ENCODE measurements at regions not wholly inside any gene's neighbourhood (a gene's known extent, or its start where the extent isn't known, plus 50 kb on each side); places are given as distances from the start of the nearest gene placed in this dataset.

GRCh38 chr13:53105890-53106289, 77.3 kb downstream of the OLFM4 start:
- no peak overlapping the region for H3K4me2 ChIP-seq (ENCODE audit: insufficient read depth in 1 of 2, low read depth in 2 of 2, low read length in 2 of 2)
- H3K79me1 ChIP-seq (ENCODE audit: low read depth, low read length), result no peaks in the 10 kb centered on the region
- POLR2A ChIA-PET (ENCODE audit: partially characterized antibody), result no interaction called here
- no peaks in the 10 kb centered on the region for H3K79me2 ChIP-seq (ENCODE audit: control insufficient read depth in 1 of 2, insufficient read depth in 2 of 2, low read length in 2 of 2)
- no peak for TF ChIP-seq RFX5 (IDR thresholded peaks at IDR 0.05; ENCODE audit: borderline replicate concordance, low read depth, low read length)
- no peak for TF ChIP-seq RXRA (IDR thresholded peaks at IDR 0.05; ENCODE audit: insufficient read depth, low read depth, low read length)
- no peak for TF ChIP-seq CBX8 (IDR thresholded peaks at IDR 0.05; ENCODE audit: borderline replicate concordance, low read depth, low read length)
- no peak for TF ChIP-seq RBBP5 (IDR thresholded peaks at IDR 0.05; ENCODE audit: borderline replicate concordance, low read depth, low read length)
- TF ChIP-seq RNF2 (IDR thresholded peaks at IDR 0.05; ENCODE audit: borderline replicate concordance, low read depth, low read length, missing control alignments, poor library complexity, severe bottlenecking), result no peak
- TF ChIP-seq EP300 (IDR thresholded peaks at IDR 0.05; ENCODE audit: borderline replicate concordance in 1 of 2, low read depth in 2 of 2, low read length in 2 of 2), result no peak
- TF ChIP-seq MAX (IDR thresholded peaks at IDR 0.05), result no peak
- no peak for TF ChIP-seq YY1 (IDR thresholded peaks at IDR 0.05; ENCODE audit: low read depth, low read length)
- TF ChIP-seq SAP30 (IDR thresholded peaks at IDR 0.05; ENCODE audit: insufficient read depth, insufficient replicate concordance, low read length), result no peak
- no peak for TF ChIP-seq POLR2A (IDR thresholded peaks at IDR 0.05; ENCODE audit: control extremely low read depth in 1 of 2, low read depth in 2 of 2, low read length in 2 of 2)
- no peak for TF ChIP-seq POLR2AphosphoS5 (IDR thresholded peaks at IDR 0.05; ENCODE audit: low read depth, low read length)
- no peak overlapping the region for H3K9ac ChIP-seq (replicated peaks in 1 of 4; ENCODE audit: extremely low read depth in 1 of 4, low read depth in 3 of 4, low read length in 3 of 4)
- 83% methylated on average over 3 of the region's 3 CpGs; no CpG with 5 or more reads in 1 of the 2 experiments for WGBS, 2 experiments (ENCODE audit: extremely low coverage in 1 of 2, insufficient coverage in 1 of 2, insufficient read length in 1 of 2, insufficient replicate concordance in 2 of 2, low coverage in 1 of 2, low lambda C conversion rate in 2 of 2, missing lambda C conversion rate in 1 of 2)
- H3K4ac ChIP-seq (replicated peaks; ENCODE audit: insufficient read length, low read depth, low read length), result no peak overlapping the region
- no peak overlapping the region for H3K4me3 ChIP-seq (ENCODE audit: extremely low read depth in 1 of 4, insufficient read depth in 2 of 4, low read depth in 3 of 4, low read length in 4 of 4)
- no peak overlapping the region for H3K56ac ChIP-seq (replicated peaks; ENCODE audit: insufficient read length, low read depth, low read length)
- H3K27me3 ChIP-seq (replicated peaks in 1 of 4; ENCODE audit: control insufficient read depth in 3 of 4, extremely low read depth in 1 of 4, insufficient read depth in 3 of 4, low read length in 3 of 4), result no peaks in the 10 kb centered on the region
- H2AFZ ChIP-seq (ENCODE audit: low read length), result no peak overlapping the region
- H4K91ac ChIP-seq (replicated peaks; ENCODE audit: insufficient read length, low read length), result no peak overlapping the region
- H3K14ac ChIP-seq (ENCODE audit: insufficient read length), result no peak overlapping the region
- H4K8ac ChIP-seq (ENCODE audit: extremely low read depth, insufficient read depth, low read length), result no peak overlapping the region
- no peak overlapping the region for H2BK12ac ChIP-seq (ENCODE audit: low read depth, low read length)
- H3K27ac ChIP-seq (ENCODE audit: low read depth, low read length), result no peak overlapping the region
- H4K20me1 ChIP-seq (replicated peaks in 1 of 2; ENCODE audit: control insufficient read depth in 1 of 2, insufficient read depth in 2 of 2, low read length in 2 of 2), result no peaks in the 10 kb centered on the region
- H2AK5ac ChIP-seq (ENCODE audit: low read depth, low read length), result no peak overlapping the region
- H3K18ac ChIP-seq (ENCODE audit: extremely low read depth, low read length), result no peak overlapping the region
- H2BK20ac ChIP-seq (ENCODE audit: low read length), result no peak overlapping the region
- H2BK5ac ChIP-seq (ENCODE audit: low read depth, low read length), result no peak overlapping the region
- no peaks in the 10 kb centered on the region for H3K9me3 ChIP-seq (ENCODE audit: insufficient read depth in 2 of 2, low read depth in 1 of 2, low read length in 1 of 2)
- FAIRE-seq, result no peak
- H3K36me3 ChIP-seq (ENCODE audit: control insufficient read depth in 2 of 4, insufficient read depth in 4 of 4, low read length in 3 of 4), result no peaks in the 10 kb centered on the region
- H2BK120ac ChIP-seq (replicated peaks; ENCODE audit: low read depth, low read length), result no peak overlapping the region
- H3K4me1 ChIP-seq (replicated peaks in 1 of 4; ENCODE audit: control insufficient read depth in 3 of 4, insufficient read depth in 4 of 4, low read length in 3 of 4), result no peaks in the 10 kb centered on the region
- H4K5ac ChIP-seq (ENCODE audit: insufficient read length, low read depth, low read length), result no peak overlapping the region
- DNase-seq (ENCODE audit: low read depth in 1 of 2, low spot score in 2 of 2), result no peak
- no peaks in the 10 kb centered on the region for H3K23me2 ChIP-seq (ENCODE audit: low read depth, low read length)
- CTCF ChIA-PET (ENCODE audit: partially characterized antibody), result interaction anchor here (0.7 to 1.5 kb wide), 3 partner anchors 9 to 138 kb away, joined by 3 to 6 read pairs (median 3); no protein-coding TSS in a partner anchor
- H2BK15ac ChIP-seq (ENCODE audit: low read length), result no peak overlapping the region
- H3K23ac ChIP-seq (ENCODE audit: insufficient read length), result no peak overlapping the region
